Body of pancreas (tissue), 4 donors: ENCODE measurements at regions not wholly inside any gene's neighbourhood (a gene's known extent, or its start where the extent isn't known, plus 50 kb on each side); places are given as distances from the start of the nearest gene placed in this dataset.
A peak's percentile ranks its signal among the peaks of the same experiment; 100 is the strongest.
"Not testable (repeated sequence)": the region's sequence is repeated elsewhere in the genome, so short reads cannot be mapped to it uniquely, and the experiment has no call there.

Source experiments
- ATAC-seq: fragments of 150-250 bp; one replicate; pipeline ENCODE4 v1.9.1; 2016
- DNase-seq, 4 donors: peaks; one replicate each; pipeline ENCODE4 v3.0.0-alpha.2; 2019
- H3K27ac ChIP-seq, 4 donors: fragments of 200-600 bp; sonication (generic); 1 replicate in 3 of 4; 2 replicates in 1 of 4; pipeline versions ENCODE4 v1.5.1 to v1.6.1; 2016 to 2019; ENCODE audit warnings: mild to moderate bottlenecking in 1 of 4, mixed read lengths in 1 of 4, moderate library complexity in 1 of 4
- H3K27me3 ChIP-seq, 2 donors: fragments of 200-600 bp; sonication (generic); one replicate each; pipeline ENCODE4 v1.6.0; 2016; ENCODE audit warnings: mild to moderate bottlenecking in 1 of 2
- H3K36me3 ChIP-seq, 2 donors: fragments of 200-600 bp; sonication (generic); replicated peaks in 1 of 2; 2 replicates each; pipeline ENCODE4 v1.5.1; 2016; ENCODE audit warnings: low read depth in 2 of 2; ENCODE audit not compliant: insufficient read depth in 1 of 2
- H3K4me1 ChIP-seq: fragments of 200-600 bp; sonication (generic); one replicate; pipeline ENCODE4 v1.6.0; 2016
- H3K4me3 ChIP-seq, 2 donors: fragments of 200-600 bp; sonication (generic); 1 replicate in 1 of 2; 2 replicates in 1 of 2; pipeline ENCODE4 v1.5.1; 2016 to 2019
- H3K9me3 ChIP-seq, 3 donors: fragments of 200-600 bp; sonication (generic); 1 replicate in 2 of 3; 2 replicates in 1 of 3; pipeline ENCODE4 v1.5.1; 2016
- CTCF ChIP-seq, 7 experiments: fragments of 450-650 bp in 4 of 7; fragments of 200-600 bp in 3 of 7; sonication (generic) in 3 of 7; IDR thresholded peaks; one replicate each; pipeline ENCODE4 v1.5.1; 2016 to 2019; ENCODE audit warnings: antibody characterized with exemption in 7 of 7
- POLR2A ChIP-seq, 3 donors: fragments of 450-650 bp; IDR thresholded peaks; one replicate each; pipeline ENCODE4 v1.6.1; 2016; ENCODE audit warnings: antibody characterized with exemption in 3 of 3, mild to moderate bottlenecking in 2 of 3
- WGBS, 2 donors: methylation state at CpG; one replicate each; pipeline ENCODE4 v1.1.5; 2017; 5-methylcytosine and 5-hydroxymethylcytosine counted together
- intact Hi-C: fragments of 100-400 bp; cut with DNase I; formaldehyde crosslinking; loops from one replicate; pipeline ENCODE4 v1.15.1; 2023

GRCh38 chrX:8043121-8043520 lies 115.9 kb upstream of the PNPLA4 start:
- no peaks in the 10 kb centered on the region for H3K36me3 ChIP-seq
- intact Hi-C loops: no loop called here
- 67 to 80% methylated on average over 3 of the region's 3 CpGs for WGBS, 2 donors
- TF ChIP-seq CTCF (IDR thresholded peaks at IDR 0.05) (no peak), POLR2A (IDR thresholded peaks at IDR 0.05) (no peak)
- H3K4me3 ChIP-seq: no peak overlapping the region
- H3K27me3 ChIP-seq: no peaks in the 10 kb centered on the region
- no peak overlapping the region for H3K27ac ChIP-seq
- no peaks in the 10 kb centered on the region for H3K4me1 ChIP-seq
- ATAC-seq (no peak), DNase-seq (no peak)
- H3K9me3 ChIP-seq: no peaks in the 10 kb centered on the region

- H3K36me3 ChIP-seq: no peaks in the 10 kb centered on the region
- no peak for DNase-seq
- H3K9me3 ChIP-seq: no peaks in the 10 kb centered on the region
- no peak for ATAC-seq
- H3K27me3 ChIP-seq: no peaks in the 10 kb centered on the region
- H3K4me3 ChIP-seq: no peak overlapping the region
- H3K27ac ChIP-seq: no peak overlapping the region
- TF ChIP-seq POLR2A (IDR thresholded peaks at IDR 0.05) (no peak), CTCF (IDR thresholded peaks at IDR 0.05) (peak in 1 of 7 experiments; percentile 8)
- intact Hi-C loops: no loop called here
- H3K4me1 ChIP-seq: no peaks in the 10 kb centered on the region
- 83 to 88% methylated on average over 1 of the region's 1 CpG for WGBS, 2 donors
These were observed 115.1 kb upstream of the PNPLA4 start for GRCh38 chrX:8042304-8042703.

- intact Hi-C loops, DNase-seq, H3K4me3 ChIP-seq, H3K27me3 ChIP-seq, H3K27ac ChIP-seq, H3K36me3 ChIP-seq, H3K9me3 ChIP-seq, H3K4me1 ChIP-seq, ATAC-seq: not testable (repeated sequence)
- 94 to 96% methylated on average over 7 of the region's 7 CpGs for WGBS, 2 donors
These were observed 112.5 kb upstream of the PNPLA4 start for GRCh38 chrX:8039711-8040110.

- Histone ChIP-seq H3K36me3 (no peaks in the 10 kb centered on the region), H3K9me3 (no peaks in the 10 kb centered on the region), H3K4me1 (no peaks in the 10 kb centered on the region), H3K27me3 (no peaks in the 10 kb centered on the region), H3K27ac (no peak overlapping the region), H3K4me3 (no peak overlapping the region)
- ATAC-seq: no peak
- TF ChIP-seq CTCF (IDR thresholded peaks at IDR 0.05): no peak
- no peak for TF ChIP-seq POLR2A (IDR thresholded peaks at IDR 0.05)
- no peak for DNase-seq
- 65 to 82% methylated on average over 6 to 7 of the region's 8 CpGs for WGBS, 2 donors
- intact Hi-C loops: no loop called here
These were observed 110.6 kb upstream of the PNPLA4 start for GRCh38 chrX:8037593-8038348.

- ATAC-seq (no peak), DNase-seq (no peak)
- no peaks in the 10 kb centered on the region for H3K4me1 ChIP-seq
- no peak overlapping the region for H3K27ac ChIP-seq
- 40 to 69% methylated on average over 3 to 4 of the region's 4 CpGs for WGBS, 2 donors
- H3K27me3 ChIP-seq: no peaks in the 10 kb centered on the region
- TF ChIP-seq CTCF (IDR thresholded peaks at IDR 0.05): no peak
- no peak for TF ChIP-seq POLR2A (IDR thresholded peaks at IDR 0.05)
- H3K4me3 ChIP-seq: no peak overlapping the region
- intact Hi-C loops: no loop called here
- H3K36me3 ChIP-seq: no peaks in the 10 kb centered on the region
- H3K9me3 ChIP-seq: no peaks in the 10 kb centered on the region
These were observed 109.7 kb upstream of the PNPLA4 start for GRCh38 chrX:8036914-8037313.
